Stimulated activated memory B cell treated with anti-CD40 and anti-IgM and Interleukin-4, amounts not matched to agents 10 μg/mL and 1 μg/mL and 100 μg/mL, for 72 hours (primary cell): ENCODE measurements at regions not wholly inside any gene's neighbourhood (a gene's known extent, or its start where the extent isn't known, plus 50 kb on each side); places are given as distances from the start of the nearest gene placed in this dataset.

ENCODE experiments used
- ATAC-seq: fragments of 150-1000 bp; cut with Tn5 transposase; 2 replicates; pipeline ENCODE4 v1.10.0; 2021
- H3K27ac Mint-ChIP-seq: one replicate; pipeline ENCODE4 v1.8.0; 2022; ENCODE audit warnings: mild to moderate bottlenecking, mixed read lengths
- H3K27me3 Mint-ChIP-seq: one replicate; pipeline ENCODE4 v1.8.0; 2022; ENCODE audit warnings: mixed read lengths
- H3K36me3 Mint-ChIP-seq: one replicate; pipeline ENCODE4 v1.8.0; 2022; ENCODE audit warnings: mixed read lengths
- H3K4me1 Mint-ChIP-seq: one replicate; pipeline ENCODE4 v1.8.0; 2022; ENCODE audit warnings: mixed read lengths
- H3K4me3 Mint-ChIP-seq: one replicate; pipeline ENCODE4 v1.8.0; 2022; ENCODE audit warnings: mild to moderate bottlenecking, moderate library complexity, mixed read lengths
- H3K9me3 Mint-ChIP-seq: one replicate; pipeline ENCODE4 v1.8.0; 2022; ENCODE audit warnings: mixed read lengths

DNA sequence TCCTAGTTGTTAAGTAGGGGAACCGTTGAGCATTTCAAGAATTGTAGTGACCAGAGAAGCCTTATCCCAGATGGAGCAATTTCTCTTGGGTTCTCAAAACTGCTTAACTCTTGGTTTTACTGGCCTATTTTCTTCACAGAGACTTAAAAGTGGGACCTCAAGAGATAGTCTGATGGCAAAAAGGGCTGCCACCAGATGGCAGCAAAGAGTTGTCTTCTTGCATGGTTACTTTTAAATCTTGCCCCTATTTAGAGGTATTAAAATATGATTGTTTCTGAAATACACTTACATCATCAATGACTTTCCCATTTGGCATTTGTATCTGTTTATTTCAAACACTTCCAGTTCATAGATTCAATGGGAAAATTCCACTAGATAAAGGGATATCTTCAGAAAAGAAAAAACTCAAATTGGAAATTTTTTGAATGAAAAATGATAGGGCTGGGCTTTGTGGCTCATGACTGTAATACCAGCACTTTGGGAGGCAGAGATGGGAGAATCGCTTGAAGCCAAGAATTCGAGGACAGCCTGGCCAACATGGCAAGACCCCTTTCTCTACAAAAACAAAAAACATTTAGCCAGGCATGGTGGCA lies 69.9 kb upstream of the CNTN1 start:
- H3K27me3 Mint-ChIP-seq: peaks cover 10% of the 10 kb centered on the region
- H3K9me3 Mint-ChIP-seq: no peaks in the 10 kb centered on the region
- H3K27ac Mint-ChIP-seq: no peak overlapping the region
- no peaks in the 10 kb centered on the region for H3K36me3 Mint-ChIP-seq
- no peak overlapping the region for H3K4me3 Mint-ChIP-seq
- no peak for ATAC-seq
- no peaks in the 10 kb centered on the region for H3K4me1 Mint-ChIP-seq

GRCh38 chr12:40632171-40632570 lies 60.1 kb upstream of the CNTN1 start:
- Mint-ChIP-seq H3K27ac (no peak overlapping the region), H3K27me3 (no peaks in the 10 kb centered on the region), H3K4me1 (no peaks in the 10 kb centered on the region), H3K4me3 (no peak overlapping the region), H3K9me3 (no peaks in the 10 kb centered on the region), H3K36me3 (no peaks in the 10 kb centered on the region)
- ATAC-seq: no peak

DNA sequence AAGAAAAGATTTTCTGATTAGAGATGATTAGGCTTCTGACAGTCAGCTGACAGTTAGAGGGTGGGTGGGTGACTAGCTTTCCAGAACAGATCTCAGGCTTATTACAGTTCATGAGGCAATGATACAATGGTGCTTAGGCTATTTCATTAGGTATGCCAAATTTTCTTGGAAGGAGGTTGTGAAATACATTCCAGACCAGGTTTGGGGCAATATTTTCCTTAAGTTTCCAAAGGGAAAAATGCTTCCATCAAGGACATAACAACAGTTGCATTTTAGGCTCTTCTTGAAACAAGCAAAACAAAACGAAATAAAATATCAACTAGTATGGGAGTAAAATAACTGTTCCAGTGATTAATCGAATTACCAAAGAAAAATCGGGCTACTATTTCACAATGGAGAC lies 59.3 kb upstream of the CNTN1 start:
- no peak for ATAC-seq
- Mint-ChIP-seq H3K27ac (no peak overlapping the region), H3K36me3 (no peaks in the 10 kb centered on the region), H3K27me3 (no peaks in the 10 kb centered on the region), H3K9me3 (no peaks in the 10 kb centered on the region), H3K4me1 (no peaks in the 10 kb centered on the region), H3K4me3 (no peak overlapping the region)

GRCh38 chr12:40634517-40635131 lies 57.6 kb upstream of the CNTN1 start:
- H3K4me1 Mint-ChIP-seq: no peaks in the 10 kb centered on the region
- no peak for ATAC-seq
- H3K36me3 Mint-ChIP-seq: no peaks in the 10 kb centered on the region
- no peak overlapping the region for H3K4me3 Mint-ChIP-seq
- no peak overlapping the region for H3K27ac Mint-ChIP-seq
- no peaks in the 10 kb centered on the region for H3K27me3 Mint-ChIP-seq
- H3K9me3 Mint-ChIP-seq: peaks cover 3% of the 10 kb centered on the region

DNA sequence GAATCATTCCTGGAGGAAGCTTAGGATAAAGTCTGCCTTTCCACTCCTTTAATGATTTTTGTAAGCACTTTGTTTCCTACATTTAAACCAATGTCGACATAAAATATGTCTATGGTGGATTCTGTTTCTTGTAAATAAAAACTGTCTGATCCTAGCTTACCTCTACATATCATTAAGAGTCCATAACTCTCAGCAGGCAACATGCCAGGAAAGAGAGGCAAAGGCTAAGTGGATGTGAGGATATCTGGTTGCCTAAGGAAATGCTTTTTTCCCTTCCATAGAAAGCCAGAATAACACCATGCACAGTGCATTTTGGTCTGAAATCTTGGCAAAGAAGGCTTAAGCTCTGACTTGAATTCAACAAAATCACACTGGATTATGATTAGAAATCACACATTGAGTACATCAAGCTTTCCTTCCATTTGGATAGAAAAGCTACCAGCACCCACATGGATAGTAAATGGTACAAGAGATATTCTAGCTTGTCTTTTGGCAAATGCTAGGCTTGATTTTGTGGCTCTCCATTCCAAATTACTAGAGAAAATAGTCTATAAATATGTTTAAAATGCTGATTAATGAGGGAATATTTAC lies 57.0 kb upstream of the CNTN1 start:
- H3K36me3 Mint-ChIP-seq: no peaks in the 10 kb centered on the region
- H3K27me3 Mint-ChIP-seq: no peaks in the 10 kb centered on the region
- H3K27ac Mint-ChIP-seq: no peak overlapping the region
- no peak overlapping the region for H3K4me3 Mint-ChIP-seq
- ATAC-seq: no peak
- peaks cover 3% of the 10 kb centered on the region for H3K9me3 Mint-ChIP-seq
- H3K4me1 Mint-ChIP-seq: no peaks in the 10 kb centered on the region
